ENCODE measurements at regions not wholly inside any gene's neighbourhood (a gene's known extent, or its start where the extent isn't known, plus 50 kb on each side); places are given as distances from the start of the nearest gene placed in this dataset.

- DNase-seq, result no peak
These were observed 1286.7 kb downstream of the TBC1D22A start for GRCh38 chr22:48049116-48049515.

GRCh38 chr22:48047722-48048500 lies 1285.5 kb downstream of the TBC1D22A start:
- DNase-seq, result no peak

GRCh38 chr22:48045369-48045768 lies 1282.9 kb downstream of the TBC1D22A start:
- no peak for DNase-seq

- DNase-seq, result no peak
These were observed 1282.1 kb downstream of the TBC1D22A start for GRCh38 chr22:48044487-48045060.

- no peak for DNase-seq
These were observed 1281.1 kb downstream of the TBC1D22A start for GRCh38 chr22:48043581-48043980.

- DNase-seq, result no peak
These were observed 1280.4 kb downstream of the TBC1D22A start for GRCh38 chr22:48042621-48043395.

GRCh38 chr22:48039326-48039725 lies 1276.9 kb downstream of the TBC1D22A start:
- no peak for DNase-seq

- no peak for DNase-seq
These were observed 1275.2 kb downstream of the TBC1D22A start for GRCh38 chr22:48037618-48038017.

GRCh38 chr22:48035897-48036296 lies 1273.4 kb downstream of the TBC1D22A start:
- no peak for DNase-seq

GRCh38 chr22:48031589-48031988 lies 1269.1 kb downstream of the TBC1D22A start:
- no peak for DNase-seq

GRCh38 chr22:48025096-48025495 lies 1262.6 kb downstream of the TBC1D22A start:
- no peak for DNase-seq

GRCh38 chr22:48021991-48022401 lies 1259.5 kb downstream of the TBC1D22A start:
- no peak for DNase-seq

- no peak for DNase-seq
These were observed 1255.9 kb downstream of the TBC1D22A start for GRCh38 chr22:48018346-48018745.

GRCh38 chr22:48015701-48016100 lies 1253.3 kb downstream of the TBC1D22A start:
- DNase-seq, result no peak

- no peak for DNase-seq
These were observed 1242.5 kb downstream of the TBC1D22A start for GRCh38 chr22:48004936-48005335.

- no peak for DNase-seq
These were observed 1241.6 kb downstream of the TBC1D22A start for GRCh38 chr22:48004038-48004437.

GRCh38 chr22:48001101-48001500 lies 1238.7 kb downstream of the TBC1D22A start:
- no peak for DNase-seq

- no peak for DNase-seq
These were observed 1235.2 kb downstream of the TBC1D22A start for GRCh38 chr22:47997612-47998011.

GRCh38 chr22:47997052-47997590 lies 1234.7 kb downstream of the TBC1D22A start:
- no peak for DNase-seq

- DNase-seq, result no peak
These were observed 1234.0 kb downstream of the TBC1D22A start for GRCh38 chr22:47996446-47996857.

GRCh38 chr22:47995718-47996117 lies 1233.3 kb downstream of the TBC1D22A start:
- no peak for DNase-seq

- DNase-seq, result no peak
These were observed 1232.8 kb downstream of the TBC1D22A start for GRCh38 chr22:47995264-47995627.

- DNase-seq, result no peak
These were observed 1232.3 kb downstream of the TBC1D22A start for GRCh38 chr22:47994601-47995263.
